ENCODE measurements at regions not wholly inside any gene's neighbourhood (a gene's known extent, or its start where the extent isn't known, plus 50 kb on each side); places are given as distances from the start of the nearest gene placed in this dataset.

GRCh38 chr15:96153929-96154328 lies 176.6 kb upstream of the NR2F2 start:
- H3K4me2 ChIP-seq (ENCODE audit: low read depth, low read length, poor library complexity, severe bottlenecking) = no peak overlapping the region
- H3K4me3 ChIP-seq (ENCODE audit: low read length, poor library complexity, severe bottlenecking) = no peak overlapping the region
- no peaks in the 10 kb centered on the region for H3K36me3 ChIP-seq (ENCODE audit: insufficient read depth, low read length)
- H2AFZ ChIP-seq (ENCODE audit: low read length) = no peak overlapping the region
- H3K27me3 ChIP-seq (ENCODE audit: insufficient read depth, low read length, poor library complexity, severe bottlenecking) = no peaks in the 10 kb centered on the region
- no peaks in the 10 kb centered on the region for H3K79me2 ChIP-seq (ENCODE audit: insufficient read depth, low read length)
- no peaks in the 10 kb centered on the region for H4K20me1 ChIP-seq (ENCODE audit: insufficient read depth, low read length, poor library complexity, severe bottlenecking)
- no peak for TF ChIP-seq EZH2phosphoT487 (IDR thresholded peaks at IDR 0.05; ENCODE audit: borderline replicate concordance)
- TF ChIP-seq CTCF (conservative IDR thresholded peaks at IDR 0.05; ENCODE audit: low read length) = no peak
- no peaks in the 10 kb centered on the region for H3F3A ChIP-seq (ENCODE audit: low read depth)
- H3K9me3 ChIP-seq (ENCODE audit: insufficient read depth, low read depth, low read length) = no peaks in the 10 kb centered on the region
- H3K4me1 ChIP-seq (ENCODE audit: insufficient read depth, low read length, poor library complexity, severe bottlenecking) = no peaks in the 10 kb centered on the region
- H3K9me2 ChIP-seq (replicated peaks; ENCODE audit: low read depth, low read length) = no peaks in the 10 kb centered on the region
- H3K9ac ChIP-seq (ENCODE audit: low read depth, low read length, poor library complexity, severe bottlenecking) = no peak overlapping the region

- no peak overlapping the region for H3K9ac ChIP-seq (ENCODE audit: low read depth, low read length, poor library complexity, severe bottlenecking)
- no peaks in the 10 kb centered on the region for H3K27me3 ChIP-seq (ENCODE audit: insufficient read depth, low read length, poor library complexity, severe bottlenecking)
- H2AFZ ChIP-seq (ENCODE audit: low read length) = no peak overlapping the region
- H3K4me3 ChIP-seq (ENCODE audit: low read length, poor library complexity, severe bottlenecking) = no peak overlapping the region
- TF ChIP-seq CTCF (conservative IDR thresholded peaks at IDR 0.05; ENCODE audit: low read length) = no peak
- TF ChIP-seq EZH2phosphoT487 (IDR thresholded peaks at IDR 0.05; ENCODE audit: borderline replicate concordance) = no peak
- no peak overlapping the region for H3K4me2 ChIP-seq (ENCODE audit: low read depth, low read length, poor library complexity, severe bottlenecking)
- H3K36me3 ChIP-seq (ENCODE audit: insufficient read depth, low read length) = no peaks in the 10 kb centered on the region
- H4K20me1 ChIP-seq (ENCODE audit: insufficient read depth, low read length, poor library complexity, severe bottlenecking) = no peaks in the 10 kb centered on the region
- H3K4me1 ChIP-seq (ENCODE audit: insufficient read depth, low read length, poor library complexity, severe bottlenecking) = no peaks in the 10 kb centered on the region
- no peaks in the 10 kb centered on the region for H3F3A ChIP-seq (ENCODE audit: low read depth)
- no peaks in the 10 kb centered on the region for H3K9me3 ChIP-seq (ENCODE audit: insufficient read depth, low read depth, low read length)
- H3K9me2 ChIP-seq (replicated peaks; ENCODE audit: low read depth, low read length) = no peaks in the 10 kb centered on the region
- H3K79me2 ChIP-seq (ENCODE audit: insufficient read depth, low read length) = no peaks in the 10 kb centered on the region
These were observed 171.6 kb upstream of the NR2F2 start for GRCh38 chr15:96158938-96159337.

GRCh38 chr15:96160269-96160668 lies 170.2 kb upstream of the NR2F2 start:
- Histone ChIP-seq H3K4me2 (ENCODE audit: low read depth, low read length, poor library complexity, severe bottlenecking) (no peak overlapping the region), H3K9ac (ENCODE audit: low read depth, low read length, poor library complexity, severe bottlenecking) (no peak overlapping the region), H3K4me1 (ENCODE audit: insufficient read depth, low read length, poor library complexity, severe bottlenecking) (no peaks in the 10 kb centered on the region), H3K27me3 (ENCODE audit: insufficient read depth, low read length, poor library complexity, severe bottlenecking) (no peaks in the 10 kb centered on the region), H3F3A (ENCODE audit: low read depth) (no peaks in the 10 kb centered on the region), H2AFZ (ENCODE audit: low read length) (no peak overlapping the region), H3K9me3 (ENCODE audit: insufficient read depth, low read depth, low read length) (no peaks in the 10 kb centered on the region), H3K79me2 (ENCODE audit: insufficient read depth, low read length) (no peaks in the 10 kb centered on the region), H3K4me3 (ENCODE audit: low read length, poor library complexity, severe bottlenecking) (no peak overlapping the region), H3K36me3 (ENCODE audit: insufficient read depth, low read length) (no peaks in the 10 kb centered on the region), H4K20me1 (ENCODE audit: insufficient read depth, low read length, poor library complexity, severe bottlenecking) (no peaks in the 10 kb centered on the region), H3K9me2 (replicated peaks; ENCODE audit: low read depth, low read length) (no peaks in the 10 kb centered on the region)
- TF ChIP-seq EZH2phosphoT487 (IDR thresholded peaks at IDR 0.05; ENCODE audit: borderline replicate concordance) (no peak), CTCF (conservative IDR thresholded peaks at IDR 0.05; ENCODE audit: low read length) (no peak)
